Fibroblast of the aortic adventitia (primary cell): ENCODE measurements at regions not wholly inside any gene's neighbourhood (a gene's known extent, or its start where the extent isn't known, plus 50 kb on each side); places are given as distances from the start of the nearest gene placed in this dataset.

Experiments
- DNase-seq: peaks from one replicate; pipeline ENCODE4 v3.0.0-alpha.2; 2010; ENCODE audit warnings: low read depth
- H3K4me3 ChIP-seq: 2 replicates; pipeline ENCODE4 v1.5.1; 2011; ENCODE audit warnings: low read depth, mild to moderate bottlenecking, control low read depth, low read length, moderate library complexity
- CTCF ChIP-seq: IDR thresholded peaks from 2 replicates; pipeline ENCODE4 v1.5.1; 2011; ENCODE audit warnings: mild to moderate bottlenecking, low read length, control low read depth, inconsistent platforms; ENCODE audit not compliant: insufficient read depth

GRCh38 chr4:59629348-59629747 is 1570.8 kb upstream of the ADGRL3 start:
- no peak for DNase-seq
- TF ChIP-seq CTCF = no peak
- no peak overlapping the region for H3K4me3 ChIP-seq

- TF ChIP-seq CTCF = no peak
- no peak for DNase-seq
- no peak overlapping the region for H3K4me3 ChIP-seq
These were observed 1569.9 kb upstream of the ADGRL3 start for GRCh38 chr4:59630235-59630634.

- H3K4me3 ChIP-seq = no peak overlapping the region
- no peak for TF ChIP-seq CTCF
- DNase-seq = no peak
These were observed 1569.2 kb upstream of the ADGRL3 start for GRCh38 chr4:59630922-59631321.

GRCh38 chr4:59637596-59637995 is 1562.5 kb upstream of the ADGRL3 start:
- H3K4me3 ChIP-seq = no peak overlapping the region
- no peak for DNase-seq

GRCh38 chr4:59643682-59644081 is 1556.4 kb upstream of the ADGRL3 start:
- no peak for DNase-seq
- H3K4me3 ChIP-seq = no peak overlapping the region
- TF ChIP-seq CTCF = no peak

More at GRCh38 chr4:59637596-59637995, 1562.5 kb upstream of the ADGRL3 start:
- no peak for TF ChIP-seq CTCF

GRCh38 chr4:59644765-59645164 is 1555.4 kb upstream of the ADGRL3 start:
- TF ChIP-seq CTCF = no peak
- no peak for DNase-seq
- no peak overlapping the region for H3K4me3 ChIP-seq

- no peak for DNase-seq
- TF ChIP-seq CTCF = no peak
- no peak overlapping the region for H3K4me3 ChIP-seq
These were observed 1554.0 kb upstream of the ADGRL3 start for GRCh38 chr4:59646082-59646481.
